Karpas-422 (cell line): ENCODE measurements at regions not wholly inside any gene's neighbourhood (a gene's known extent, or its start where the extent isn't known, plus 50 kb on each side); places are given as distances from the start of the nearest gene placed in this dataset.
"Not testable (repeated sequence)": the region's sequence is repeated elsewhere in the genome, so short reads cannot be mapped to it uniquely, and the experiment has no call there.

Experiments used
- DNase-seq: peaks from one replicate; pipeline ENCODE4 v3.0.0-alpha.2; 2015
- H2AFZ ChIP-seq: fragments of 200-600 bp; sonication (generic); 2 replicates; pipeline ENCODE4 v1.6.1; 2014; ENCODE audit warnings: antibody characterized with exemption, low read length, mixed read lengths
- H3K27ac ChIP-seq: fragments of 200-600 bp; sonication (generic); 2 replicates; pipeline ENCODE4 v1.5.1; 2014; ENCODE audit warnings: mild to moderate bottlenecking, low read length, moderate library complexity
- H3K27me3 ChIP-seq: fragments of 200-600 bp; sonication (generic); 2 replicates; pipeline ENCODE4 v1.6.1; 2014; ENCODE audit warnings: low read length, mixed read lengths
- H3K36me3 ChIP-seq: fragments of 200-600 bp; sonication (generic); 2 replicates; pipeline ENCODE4 v1.6.1; 2014; ENCODE audit warnings: low read length, mixed read lengths; ENCODE audit not compliant: insufficient read depth
- H3K4me1 ChIP-seq: fragments of 200-600 bp; sonication (generic); 2 replicates; pipeline ENCODE4 v1.6.1; 2014; ENCODE audit warnings: mild to moderate bottlenecking, low read length, mixed read lengths
- H3K4me2 ChIP-seq: fragments of 200-600 bp; sonication (generic); 2 replicates; pipeline ENCODE4 v1.6.1; 2014; ENCODE audit warnings: low read length, low read depth, mild to moderate bottlenecking; ENCODE audit not compliant: poor library complexity, severe bottlenecking
- H3K4me3 ChIP-seq: fragments of 200-600 bp; sonication (generic); 2 replicates; pipeline ENCODE4 v1.5.1; 2014; ENCODE audit warnings: mild to moderate bottlenecking, antibody characterized with exemption, low read length, mixed read lengths
- H3K79me2 ChIP-seq: fragments of 200-600 bp; sonication (generic); 2 replicates; pipeline ENCODE4 v1.6.1; 2014; ENCODE audit warnings: mild to moderate bottlenecking, low read length, mixed read lengths
- H3K9ac ChIP-seq: fragments of 200-600 bp; sonication (generic); 2 replicates; pipeline ENCODE4 v1.6.0; 2014; ENCODE audit warnings: low read length
- H3K9me2 ChIP-seq: fragments of 200-600 bp; sonication (generic), shearing (Covaris generic); replicated peaks from 2 replicates; pipeline ENCODE4 v1.6.0; 2014; ENCODE audit warnings: mild to moderate bottlenecking, low read length, moderate library complexity; ENCODE audit not compliant: insufficient read depth
- H3K9me3 ChIP-seq: fragments of 300-700, 200-600 bp; sonication (generic); 2 replicates; pipeline ENCODE4 v1.6.1; 2014; ENCODE audit warnings: low read length, mixed read lengths
- H4K20me1 ChIP-seq: fragments of 200-600 bp; sonication (generic); 2 replicates; pipeline ENCODE4 v1.6.1; 2014; ENCODE audit warnings: mild to moderate bottlenecking, antibody characterized with exemption, low read length, low read depth; ENCODE audit not compliant: insufficient read depth

DNA sequence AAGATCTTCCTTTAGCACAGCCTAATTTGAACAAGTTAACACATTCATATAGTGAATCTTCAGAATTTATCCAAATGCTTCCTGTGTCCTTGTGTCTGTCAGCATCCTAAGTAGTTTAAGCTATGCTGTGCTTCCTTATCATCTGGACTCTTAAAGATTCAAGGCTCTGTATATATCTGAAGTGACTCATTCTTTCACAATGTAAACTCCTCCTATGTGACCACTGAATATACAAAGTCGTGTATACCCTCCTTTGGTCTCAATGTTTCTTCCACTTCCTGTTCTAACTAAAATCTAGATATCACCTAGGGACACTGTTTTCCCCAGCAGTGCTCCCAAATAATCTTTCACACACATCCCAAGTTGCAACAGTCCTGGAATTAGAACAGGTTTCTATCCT lies 935.7 kb upstream of the NUDT12 start:
- Histone ChIP-seq H3K36me3 (no peaks in the 10 kb centered on the region), H3K9me3 (peaks cover 23% of the 10 kb centered on the region), H3K4me1 (no peaks in the 10 kb centered on the region), H3K27me3 (no peaks in the 10 kb centered on the region), H3K4me2 (no peak overlapping the region), H3K9me2 (no peaks in the 10 kb centered on the region), H3K27ac (no peak overlapping the region), H4K20me1 (no peaks in the 10 kb centered on the region), H3K9ac (no peak overlapping the region), H3K79me2 (no peaks in the 10 kb centered on the region), H3K4me3 (no peak overlapping the region), H2AFZ (no peak overlapping the region)
- DNase-seq: no peak

DNA sequence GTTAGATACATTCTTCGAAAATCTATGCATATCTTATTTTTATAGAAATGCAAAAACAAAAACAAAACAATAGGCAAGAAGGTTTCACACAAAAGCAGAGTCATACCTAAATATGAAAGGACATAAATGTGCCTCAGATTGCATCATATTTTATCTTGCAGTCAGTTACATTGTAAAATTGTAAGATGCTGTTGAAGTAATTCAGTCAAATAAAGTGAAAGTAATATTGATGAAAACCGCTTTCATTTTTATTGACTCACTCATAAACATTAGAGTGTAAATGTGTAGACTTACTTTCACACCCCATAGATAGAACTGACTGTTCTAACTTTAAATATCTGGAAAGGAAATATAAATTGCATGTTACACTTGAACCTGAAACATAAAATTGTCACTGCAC lies 931.5 kb upstream of the NUDT12 start:
- no peaks in the 10 kb centered on the region for H3K79me2 ChIP-seq
- no peak for DNase-seq
- H3K36me3 ChIP-seq: no peaks in the 10 kb centered on the region
- no peak overlapping the region for H3K27ac ChIP-seq
- H3K27me3 ChIP-seq: no peaks in the 10 kb centered on the region
- no peak overlapping the region for H3K9ac ChIP-seq
- H3K4me1 ChIP-seq: no peaks in the 10 kb centered on the region
- no peak overlapping the region for H3K4me2 ChIP-seq
- H3K9me3 ChIP-seq: peaks cover 11% of the 10 kb centered on the region
- H3K4me3 ChIP-seq: no peak overlapping the region
- H4K20me1 ChIP-seq: no peaks in the 10 kb centered on the region
- no peaks in the 10 kb centered on the region for H3K9me2 ChIP-seq
- no peak overlapping the region for H2AFZ ChIP-seq

DNA sequence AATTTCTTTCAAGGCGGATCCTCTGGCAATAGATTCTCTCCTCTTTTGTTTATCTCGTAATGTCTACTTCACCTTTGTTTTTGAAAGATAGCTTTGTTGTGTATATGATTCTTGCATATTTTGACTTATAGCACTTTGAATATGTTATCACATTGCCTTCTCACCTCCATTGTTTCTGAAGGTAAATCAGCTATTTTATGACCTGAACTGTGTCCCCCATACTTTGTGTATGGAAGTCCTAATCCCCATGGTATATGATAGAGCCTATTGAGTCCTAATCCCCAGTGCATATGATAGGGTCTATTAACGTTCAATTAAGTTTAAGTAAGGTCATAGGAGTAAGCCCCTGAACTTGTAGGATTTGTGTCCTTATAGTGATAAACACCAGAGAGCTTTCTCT lies 910.2 kb upstream of the NUDT12 start:
- no peak for DNase-seq
- H3K27ac ChIP-seq: no peak overlapping the region
- no peaks in the 10 kb centered on the region for H3K27me3 ChIP-seq
- no peak overlapping the region for H2AFZ ChIP-seq
- H4K20me1 ChIP-seq: no peaks in the 10 kb centered on the region
- H3K36me3 ChIP-seq: no peaks in the 10 kb centered on the region
- no peaks in the 10 kb centered on the region for H3K4me1 ChIP-seq
- no peaks in the 10 kb centered on the region for H3K9me2 ChIP-seq
- H3K9me3 ChIP-seq: peaks cover 34% of the 10 kb centered on the region
- no peak overlapping the region for H3K4me3 ChIP-seq
- no peak overlapping the region for H3K9ac ChIP-seq
- no peaks in the 10 kb centered on the region for H3K79me2 ChIP-seq
- no peak overlapping the region for H3K4me2 ChIP-seq

DNA sequence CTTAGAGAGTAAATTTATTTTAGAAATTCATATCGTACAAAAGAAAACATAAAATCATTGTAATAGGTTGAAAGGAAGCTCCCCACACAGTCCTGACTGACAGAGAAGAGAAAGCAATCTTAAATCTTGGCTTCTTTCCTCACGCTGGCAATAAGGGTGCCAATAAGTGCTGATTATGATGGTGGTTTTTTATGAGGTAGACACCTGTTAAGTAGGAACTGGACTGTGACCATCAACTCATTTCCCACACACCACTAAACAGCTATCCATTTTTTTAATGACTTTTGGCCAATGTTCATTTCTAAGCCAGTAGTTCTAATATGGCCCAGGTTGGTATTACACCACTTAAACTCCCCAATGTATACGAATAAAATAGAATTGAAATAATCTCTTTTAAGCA lies 893.5 kb upstream of the NUDT12 start:
- Histone ChIP-seq H3K27me3 (no peaks in the 10 kb centered on the region), H3K27ac (no peak overlapping the region), H2AFZ (no peak overlapping the region), H3K4me2 (no peak overlapping the region), H3K4me1 (no peaks in the 10 kb centered on the region), H3K9me2 (no peaks in the 10 kb centered on the region), H3K79me2 (no peaks in the 10 kb centered on the region), H3K4me3 (no peak overlapping the region), H3K9me3 (peaks cover 30% of the 10 kb centered on the region), H3K9ac (no peak overlapping the region), H3K36me3 (no peaks in the 10 kb centered on the region), H4K20me1 (no peaks in the 10 kb centered on the region)
- DNase-seq: no peak

DNA sequence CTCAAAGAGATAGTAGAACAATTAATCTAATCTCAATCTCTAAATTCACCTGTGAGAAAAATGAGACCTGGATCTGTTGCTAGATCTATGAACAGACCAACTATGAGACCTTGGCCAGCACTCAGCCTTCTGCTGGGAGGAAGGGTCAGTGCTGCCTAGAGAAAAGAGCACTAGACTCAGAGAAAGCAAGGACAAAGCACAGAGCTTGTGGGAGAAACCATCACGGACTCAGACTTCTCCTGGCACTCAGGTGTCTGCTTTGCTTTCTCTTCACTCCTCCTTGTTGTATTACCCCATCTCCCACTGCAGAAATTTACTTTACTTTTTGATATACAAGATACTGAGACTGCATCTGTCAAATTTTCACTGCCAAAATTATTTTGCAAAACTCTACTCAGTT lies 890.0 kb upstream of the NUDT12 start:
- H3K9ac ChIP-seq: no peak overlapping the region
- no peak overlapping the region for H2AFZ ChIP-seq
- H3K36me3 ChIP-seq: no peaks in the 10 kb centered on the region
- no peaks in the 10 kb centered on the region for H3K27me3 ChIP-seq
- H4K20me1 ChIP-seq: no peaks in the 10 kb centered on the region
- no peak overlapping the region for H3K4me3 ChIP-seq
- H3K4me1 ChIP-seq: no peaks in the 10 kb centered on the region
- no peak for DNase-seq
- H3K79me2 ChIP-seq: no peaks in the 10 kb centered on the region
- no peak overlapping the region for H3K27ac ChIP-seq
- peaks cover 13% of the 10 kb centered on the region; the same call in 1 of the 2 replicates for H3K9me3 ChIP-seq
- no peak overlapping the region for H3K4me2 ChIP-seq
- no peaks in the 10 kb centered on the region for H3K9me2 ChIP-seq

DNA sequence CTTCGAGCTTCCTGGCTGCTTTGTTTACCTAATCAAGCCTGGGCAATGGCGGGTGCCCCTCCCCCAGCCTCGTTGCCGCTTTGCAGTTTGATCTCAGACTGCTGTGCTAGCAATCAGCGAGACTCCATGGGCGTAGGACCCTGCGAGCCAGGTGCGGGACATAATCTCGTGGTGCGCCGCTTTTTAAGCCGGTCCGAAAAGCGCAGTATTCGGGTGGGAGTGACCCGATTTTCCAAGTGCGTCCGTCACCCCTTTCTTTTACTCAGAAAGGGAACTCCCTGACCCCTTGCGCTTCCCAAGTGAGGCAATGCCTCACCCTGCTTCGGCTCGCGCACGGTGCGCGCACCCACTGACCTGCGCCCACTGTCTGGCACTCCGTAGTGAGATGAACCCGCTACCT lies 889.3 kb upstream of the NUDT12 start:
- H3K4me1 ChIP-seq, H2AFZ ChIP-seq, H3K9me2 ChIP-seq, H3K9me3 ChIP-seq, H3K4me3 ChIP-seq, H3K27ac ChIP-seq, H3K27me3 ChIP-seq, H3K79me2 ChIP-seq, H3K36me3 ChIP-seq, H3K9ac ChIP-seq, H4K20me1 ChIP-seq, DNase-seq, H3K4me2 ChIP-seq: not testable (repeated sequence)

DNA sequence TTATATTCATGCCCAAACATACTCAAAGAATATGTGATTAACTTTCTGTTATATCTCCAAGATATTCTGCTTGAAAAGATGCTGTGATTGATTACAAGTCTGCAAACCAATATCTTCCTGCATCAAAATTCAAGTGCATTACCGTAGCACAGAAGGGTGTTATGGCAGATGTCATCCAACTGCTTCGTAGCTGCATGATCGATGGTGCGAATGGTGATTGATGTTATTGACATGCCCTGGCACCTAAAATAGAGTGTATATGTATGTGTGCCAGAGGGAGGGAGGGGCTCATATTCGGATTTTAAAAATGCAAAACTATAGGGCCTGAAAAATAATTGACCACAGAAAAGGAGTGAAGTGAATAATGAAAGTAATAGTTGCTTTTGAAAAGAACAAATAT lies 882.1 kb upstream of the NUDT12 start:
- Histone ChIP-seq H3K27me3 (no peaks in the 10 kb centered on the region), H3K4me2 (no peak overlapping the region), H3K79me2 (no peaks in the 10 kb centered on the region), H3K36me3 (no peaks in the 10 kb centered on the region), H3K9me2 (no peaks in the 10 kb centered on the region), H3K9me3 (peaks cover 11% of the 10 kb centered on the region; the same call in 1 of the 2 replicates), H3K4me1 (no peaks in the 10 kb centered on the region), H4K20me1 (no peaks in the 10 kb centered on the region), H3K9ac (no peak overlapping the region), H3K4me3 (no peak overlapping the region), H3K27ac (no peak overlapping the region), H2AFZ (no peak overlapping the region)
- no peak for DNase-seq

DNA sequence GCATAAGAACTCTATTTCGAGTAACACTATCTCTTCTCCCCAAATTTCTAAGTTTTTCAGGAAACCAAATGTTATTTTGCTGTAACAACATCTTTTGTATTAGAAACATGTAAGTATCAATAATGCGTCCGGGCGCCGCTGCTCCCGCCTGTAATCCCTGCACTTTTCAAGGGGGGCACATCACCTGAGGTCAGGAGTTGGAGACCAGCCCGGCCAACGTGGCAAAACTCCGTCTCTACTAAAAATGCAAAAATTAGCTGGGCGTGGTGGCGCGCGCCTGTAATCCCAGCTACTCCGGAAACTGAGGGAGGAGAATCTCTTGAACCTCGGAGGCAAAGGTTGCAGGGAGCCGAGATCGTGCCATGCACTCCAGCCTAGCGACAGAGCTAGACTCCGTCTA lies 881.1 kb upstream of the NUDT12 start:
- Histone ChIP-seq H3K4me2 (no peak overlapping the region), H3K79me2 (no peaks in the 10 kb centered on the region), H3K27ac (no peak overlapping the region), H3K36me3 (no peaks in the 10 kb centered on the region), H2AFZ (no peak overlapping the region), H3K4me1 (no peaks in the 10 kb centered on the region), H4K20me1 (no peaks in the 10 kb centered on the region), H3K9me3 (peaks cover 11% of the 10 kb centered on the region; the same call in 1 of the 2 replicates), H3K27me3 (no peaks in the 10 kb centered on the region), H3K4me3 (no peak overlapping the region), H3K9ac (no peak overlapping the region), H3K9me2 (no peaks in the 10 kb centered on the region)
- no peak for DNase-seq

DNA sequence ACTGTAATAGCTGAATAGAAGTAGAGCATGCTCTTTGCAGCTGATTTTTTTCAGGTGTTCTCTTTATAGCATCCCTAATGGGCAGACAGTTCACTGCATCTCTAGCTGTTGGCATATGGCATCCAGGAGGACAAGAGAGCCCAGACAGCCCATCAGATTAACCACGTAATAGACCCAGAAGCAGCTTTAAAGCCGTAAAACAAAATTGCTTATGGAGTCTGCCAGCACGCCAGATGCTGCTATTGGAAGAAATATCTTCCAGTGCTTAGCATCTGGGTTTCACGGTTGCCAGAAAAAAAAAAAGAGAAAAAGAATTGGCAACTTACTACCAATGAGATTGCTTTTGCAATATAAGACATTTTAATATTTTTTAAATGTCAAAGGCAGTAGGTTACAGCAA lies 869.4 kb upstream of the NUDT12 start:
- H3K4me1 ChIP-seq: no peaks in the 10 kb centered on the region
- no peaks in the 10 kb centered on the region for H4K20me1 ChIP-seq
- H3K4me2 ChIP-seq: no peak overlapping the region
- H3K27me3 ChIP-seq: no peaks in the 10 kb centered on the region
- H3K79me2 ChIP-seq: no peaks in the 10 kb centered on the region
- H3K36me3 ChIP-seq: no peaks in the 10 kb centered on the region
- H3K27ac ChIP-seq: no peak overlapping the region
- DNase-seq: no peak
- no peak overlapping the region for H2AFZ ChIP-seq
- no peaks in the 10 kb centered on the region for H3K9me2 ChIP-seq
- H3K9ac ChIP-seq: no peak overlapping the region
- H3K9me3 ChIP-seq: peaks cover 24% of the 10 kb centered on the region
- no peak overlapping the region for H3K4me3 ChIP-seq
